Fibroblast of lung (primary cell): ENCODE measurements at regions not wholly inside any gene's neighbourhood (a gene's known extent, or its start where the extent isn't known, plus 50 kb on each side); places are given as distances from the start of the nearest gene placed in this dataset.

Source experiments
- EZH2 ChIP-seq: IDR thresholded peaks from 2 replicates; pipeline ENCODE4 v1.5.1; 2012; ENCODE audit warnings: low read length, control low read depth, mild to moderate bottlenecking; ENCODE audit errors: missing control alignments
- TF ChIP-seq, protein P1 (sequence below), 2 donors: IDR thresholded peaks in 1 of 2; conservative IDR thresholded peaks in 1 of 2; 1 replicate in 1 of 2; 2 replicates in 1 of 2; pipeline ENCODE4 v1.5.1; 2011 to 2012; ENCODE audit warnings: low read length in 2 of 2, control low read depth in 1 of 2, inconsistent platforms in 1 of 2, low read depth in 1 of 2, mild to moderate bottlenecking in 1 of 2

DNA sequence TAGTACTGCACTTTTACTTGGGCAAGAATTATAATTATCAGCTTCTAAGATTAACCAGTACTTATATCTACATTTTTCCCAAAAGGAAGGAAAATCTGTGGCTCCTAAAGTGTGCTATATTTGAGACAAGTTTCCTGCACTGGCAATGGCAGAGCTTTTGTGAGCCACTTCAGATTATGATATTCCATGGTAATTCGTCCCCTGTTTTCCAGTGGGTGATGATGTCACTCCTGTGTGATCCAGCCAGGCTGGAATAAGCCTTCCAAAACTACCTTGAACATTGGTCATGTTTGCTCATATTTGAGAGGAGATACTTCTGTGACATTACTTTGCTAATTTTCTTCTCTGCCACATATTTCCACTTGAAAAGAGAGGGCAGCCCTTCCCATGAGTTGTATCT, 302.1 kb downstream of the MDFIC start:
- TF ChIP-seq, protein P1, sequence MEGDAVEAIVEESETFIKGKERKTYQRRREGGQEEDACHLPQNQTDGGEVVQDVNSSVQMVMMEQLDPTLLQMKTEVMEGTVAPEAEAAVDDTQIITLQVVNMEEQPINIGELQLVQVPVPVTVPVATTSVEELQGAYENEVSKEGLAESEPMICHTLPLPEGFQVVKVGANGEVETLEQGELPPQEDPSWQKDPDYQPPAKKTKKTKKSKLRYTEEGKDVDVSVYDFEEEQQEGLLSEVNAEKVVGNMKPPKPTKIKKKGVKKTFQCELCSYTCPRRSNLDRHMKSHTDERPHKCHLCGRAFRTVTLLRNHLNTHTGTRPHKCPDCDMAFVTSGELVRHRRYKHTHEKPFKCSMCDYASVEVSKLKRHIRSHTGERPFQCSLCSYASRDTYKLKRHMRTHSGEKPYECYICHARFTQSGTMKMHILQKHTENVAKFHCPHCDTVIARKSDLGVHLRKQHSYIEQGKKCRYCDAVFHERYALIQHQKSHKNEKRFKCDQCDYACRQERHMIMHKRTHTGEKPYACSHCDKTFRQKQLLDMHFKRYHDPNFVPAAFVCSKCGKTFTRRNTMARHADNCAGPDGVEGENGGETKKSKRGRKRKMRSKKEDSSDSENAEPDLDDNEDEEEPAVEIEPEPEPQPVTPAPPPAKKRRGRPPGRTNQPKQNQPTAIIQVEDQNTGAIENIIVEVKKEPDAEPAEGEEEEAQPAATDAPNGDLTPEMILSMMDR (conservative IDR thresholded peaks at IDR 0.05 in 1 of 2, IDR thresholded peaks at IDR 0.05 in 1 of 2; ENCODE audit: low read depth in 1 of 2, low read length in 2 of 2): no peak
- no peak for TF ChIP-seq EZH2
